ENCODE measurements at regions not wholly inside any gene's neighbourhood (a gene's known extent, or its start where the extent isn't known, plus 50 kb on each side); places are given as distances from the start of the nearest gene placed in this dataset.

DNA sequence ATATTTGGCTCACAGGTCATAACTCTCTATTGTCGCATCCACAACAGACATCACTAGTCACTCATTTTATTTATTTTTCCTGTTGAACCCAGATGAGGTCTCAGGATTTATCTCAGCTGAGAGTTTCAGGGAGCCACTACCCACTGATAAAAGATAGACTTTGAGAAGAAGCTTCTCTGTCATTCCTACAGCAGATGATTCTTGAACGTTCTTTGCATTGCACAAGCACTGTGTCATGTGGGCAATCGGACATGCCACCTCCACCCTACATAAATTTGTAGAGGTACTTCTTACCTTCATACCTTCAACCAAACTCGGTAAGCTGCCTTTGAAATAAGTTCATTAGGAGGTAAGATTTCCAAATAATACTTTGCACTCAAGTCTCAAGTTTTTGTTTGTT lies 627.9 kb upstream of the TBX3 start:
- 93 to 94% methylated on average over 4 of the region's 4 CpGs for WGBS, 2 donors
- no peak overlapping the region for H3K4me3 ChIP-seq (ENCODE audit: low read depth, poor library complexity, severe bottlenecking)
- TF ChIP-seq POLR2A (IDR thresholded peaks at IDR 0.05) = no peak
- TF ChIP-seq, protein P1, sequence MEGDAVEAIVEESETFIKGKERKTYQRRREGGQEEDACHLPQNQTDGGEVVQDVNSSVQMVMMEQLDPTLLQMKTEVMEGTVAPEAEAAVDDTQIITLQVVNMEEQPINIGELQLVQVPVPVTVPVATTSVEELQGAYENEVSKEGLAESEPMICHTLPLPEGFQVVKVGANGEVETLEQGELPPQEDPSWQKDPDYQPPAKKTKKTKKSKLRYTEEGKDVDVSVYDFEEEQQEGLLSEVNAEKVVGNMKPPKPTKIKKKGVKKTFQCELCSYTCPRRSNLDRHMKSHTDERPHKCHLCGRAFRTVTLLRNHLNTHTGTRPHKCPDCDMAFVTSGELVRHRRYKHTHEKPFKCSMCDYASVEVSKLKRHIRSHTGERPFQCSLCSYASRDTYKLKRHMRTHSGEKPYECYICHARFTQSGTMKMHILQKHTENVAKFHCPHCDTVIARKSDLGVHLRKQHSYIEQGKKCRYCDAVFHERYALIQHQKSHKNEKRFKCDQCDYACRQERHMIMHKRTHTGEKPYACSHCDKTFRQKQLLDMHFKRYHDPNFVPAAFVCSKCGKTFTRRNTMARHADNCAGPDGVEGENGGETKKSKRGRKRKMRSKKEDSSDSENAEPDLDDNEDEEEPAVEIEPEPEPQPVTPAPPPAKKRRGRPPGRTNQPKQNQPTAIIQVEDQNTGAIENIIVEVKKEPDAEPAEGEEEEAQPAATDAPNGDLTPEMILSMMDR (IDR thresholded peaks at IDR 0.05) = no peak
- intact Hi-C loops (cut with DNase I; ENCODE audit: low total_unique reads) = no loop called here
- no peak for DNase-seq (ENCODE audit: low spot score in 2 of 2)

DNA sequence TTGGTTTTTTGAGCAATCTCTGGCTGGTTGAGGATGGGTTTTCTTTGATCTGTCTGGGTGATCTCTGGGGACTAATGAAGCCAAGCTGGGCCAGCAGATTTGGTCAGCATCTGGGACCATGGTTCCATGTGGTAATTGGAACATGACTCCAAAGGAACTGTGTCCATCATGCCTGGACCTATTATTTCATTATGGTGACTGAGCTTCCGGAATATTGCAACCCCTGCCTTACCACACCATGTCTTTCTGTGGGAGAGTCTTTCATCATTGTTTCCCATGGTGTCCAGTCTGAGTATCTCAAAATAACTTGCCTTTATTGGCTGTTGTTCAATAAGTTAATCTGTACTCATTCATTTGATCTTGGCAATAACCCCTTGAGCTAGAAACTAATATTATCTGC lies 624.9 kb upstream of the TBX3 start:
- intact Hi-C loops (cut with DNase I; ENCODE audit: low total_unique reads) = no loop called here
- TF ChIP-seq POLR2A (IDR thresholded peaks at IDR 0.05) = no peak
- H3K4me3 ChIP-seq (ENCODE audit: low read depth, poor library complexity, severe bottlenecking) = no peak overlapping the region
- WGBS, 2 donors = 81 to 93% methylated on average over 1 of the region's 1 CpG
- no peak for DNase-seq (ENCODE audit: low spot score in 2 of 2)

DNA sequence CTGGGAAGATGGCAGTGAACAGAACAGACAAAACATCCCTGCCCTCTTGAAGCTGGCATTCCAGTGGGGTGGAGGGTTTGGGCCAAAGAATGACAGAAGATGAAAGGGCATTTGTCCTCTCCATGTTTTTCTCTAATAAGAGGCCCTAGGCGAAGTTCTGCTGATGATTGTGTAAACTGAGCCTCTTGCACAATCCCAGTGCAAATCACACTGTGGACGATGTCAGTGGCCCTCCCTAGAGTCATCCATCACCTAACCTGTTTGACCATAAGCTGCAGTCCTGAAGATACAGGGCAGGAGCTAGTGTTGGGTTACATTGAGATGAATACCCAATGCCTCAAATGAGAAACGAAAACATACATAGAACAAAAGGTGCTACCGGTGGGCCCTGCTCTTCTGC lies 622.4 kb upstream of the TBX3 start:
- intact Hi-C loops (cut with DNase I; ENCODE audit: low total_unique reads) = no loop called here
- DNase-seq (ENCODE audit: low spot score in 2 of 2) = no peak
- TF ChIP-seq, protein P1 (IDR thresholded peaks at IDR 0.05) = no peak
- no peak for TF ChIP-seq POLR2A (IDR thresholded peaks at IDR 0.05)
- 75 to 87% methylated on average over 4 of the region's 4 CpGs for WGBS, 2 donors
- no peak overlapping the region for H3K4me3 ChIP-seq (ENCODE audit: low read depth, poor library complexity, severe bottlenecking)

DNA sequence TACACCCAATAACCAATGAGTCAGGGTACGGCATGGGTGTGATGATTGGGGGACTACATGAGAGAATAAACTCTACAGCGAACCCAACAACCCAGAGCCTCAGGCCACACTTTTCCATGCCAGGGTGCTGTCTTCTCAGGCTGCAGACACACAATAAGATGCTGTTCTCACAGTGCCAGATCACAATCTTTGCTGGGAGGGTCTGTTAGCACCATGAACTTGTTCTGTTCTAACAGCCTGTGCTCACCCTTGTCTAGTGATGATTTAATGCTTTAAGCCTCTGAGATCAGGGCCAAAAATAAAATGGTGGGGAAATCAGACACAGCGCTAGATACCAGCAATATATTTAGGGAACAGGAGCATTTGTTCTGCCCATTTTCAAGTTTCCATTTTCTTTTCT lies 621.9 kb upstream of the TBX3 start:
- no peak overlapping the region for H3K4me3 ChIP-seq (ENCODE audit: low read depth, poor library complexity, severe bottlenecking)
- TF ChIP-seq, protein P1 (IDR thresholded peaks at IDR 0.05) = no peak
- no peak for TF ChIP-seq POLR2A (IDR thresholded peaks at IDR 0.05)
- intact Hi-C loops (cut with DNase I; ENCODE audit: low total_unique reads) = no loop called here
- WGBS, 2 donors = 80 to 90% methylated on average over 3 of the region's 3 CpGs
- no peak for DNase-seq (ENCODE audit: low spot score in 2 of 2)

DNA sequence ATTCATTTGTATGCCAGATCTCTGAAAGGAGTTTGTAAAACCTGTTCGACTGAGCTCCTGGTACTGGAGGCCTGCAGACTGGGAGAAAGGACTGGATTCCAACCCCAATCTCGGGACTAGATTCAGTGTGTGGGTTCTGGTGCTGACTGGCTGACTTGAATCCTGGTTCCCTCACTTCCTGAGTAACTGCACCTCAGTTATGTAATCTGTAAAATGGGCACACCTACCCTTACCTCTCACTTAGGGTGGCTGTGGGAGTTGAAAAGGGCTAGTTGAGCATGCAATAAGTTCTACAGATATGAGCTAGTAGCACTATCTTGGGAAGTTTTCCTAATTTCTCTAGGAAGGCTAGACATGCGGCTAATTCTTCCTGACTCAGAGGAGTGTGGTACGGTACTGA lies 621.3 kb upstream of the TBX3 start:
- DNase-seq (ENCODE audit: low spot score in 2 of 2) = no peak
- no peak for TF ChIP-seq POLR2A (IDR thresholded peaks at IDR 0.05)
- TF ChIP-seq, protein P1 (IDR thresholded peaks at IDR 0.05) = no peak
- intact Hi-C loops (cut with DNase I; ENCODE audit: low total_unique reads) = no loop called here
- 83 to 85% methylated on average over 4 of the region's 4 CpGs for WGBS, 2 donors
- H3K4me3 ChIP-seq (ENCODE audit: low read depth, poor library complexity, severe bottlenecking) = no peak overlapping the region

DNA sequence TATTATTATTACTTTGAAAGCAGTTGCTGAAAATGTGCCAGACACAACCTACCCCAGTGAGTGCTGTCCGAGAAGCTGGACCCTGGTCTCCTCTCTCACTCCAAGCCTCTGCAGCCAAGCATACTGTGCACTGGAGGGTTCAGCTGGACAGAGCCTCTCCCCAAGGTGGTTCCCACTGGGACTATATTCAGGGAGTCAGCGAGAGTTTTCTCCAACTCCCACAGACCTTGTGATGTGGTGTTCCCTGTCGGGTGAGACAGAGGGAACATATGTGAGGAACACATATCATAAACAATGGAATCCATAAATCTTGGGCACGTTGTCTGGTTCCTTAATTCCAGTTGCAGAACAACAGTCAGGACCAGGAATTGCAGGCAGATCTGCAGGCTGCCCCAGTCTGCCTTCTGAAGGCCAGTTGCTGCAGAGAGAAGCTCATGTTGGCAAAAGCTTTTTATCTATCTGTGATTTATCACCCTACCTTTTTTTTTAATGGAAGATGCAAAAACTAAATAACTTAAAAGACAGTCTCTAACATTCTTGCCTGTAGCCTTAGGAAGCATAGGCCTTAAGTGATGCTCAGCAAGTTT lies 619.8 kb upstream of the TBX3 start:
- no peak for DNase-seq (ENCODE audit: low spot score in 2 of 2)
- WGBS, 2 donors = 74 to 78% methylated on average over 4 of the region's 4 CpGs
- TF ChIP-seq POLR2A (IDR thresholded peaks at IDR 0.05) = no peak
- TF ChIP-seq, protein P1 (IDR thresholded peaks at IDR 0.05) = no peak
- no peak overlapping the region for H3K4me3 ChIP-seq (ENCODE audit: low read depth, poor library complexity, severe bottlenecking)
- intact Hi-C loops (cut with DNase I; ENCODE audit: low total_unique reads) = no loop called here

All from lower leg skin (tissue), 4 donors.